ENCODE measurements at regions not wholly inside any gene's neighbourhood (a gene's known extent, or its start where the extent isn't known, plus 50 kb on each side); places are given as distances from the start of the nearest gene placed in this dataset.

DNA sequence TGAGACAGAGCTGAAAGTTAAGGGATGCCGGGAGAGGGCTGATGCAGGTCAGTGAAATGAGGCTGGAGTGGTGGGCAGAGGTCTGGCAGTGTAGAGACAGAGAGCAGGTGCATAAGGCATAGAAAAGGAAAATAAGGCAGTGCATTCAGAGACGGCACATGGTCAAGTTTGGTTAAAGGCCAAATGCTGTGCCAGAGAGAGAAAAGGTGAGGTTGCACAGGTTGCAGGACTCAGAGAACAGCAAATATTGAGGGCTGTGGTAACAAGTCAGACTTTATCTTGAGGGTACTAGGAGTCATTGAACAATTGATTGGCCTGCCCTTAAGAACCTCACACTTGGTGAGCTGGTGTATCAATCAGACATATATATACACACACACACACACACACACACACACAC lies 102.9 kb upstream of the TSHZ2 start (continued):
- TF ChIP-seq, protein P1, sequence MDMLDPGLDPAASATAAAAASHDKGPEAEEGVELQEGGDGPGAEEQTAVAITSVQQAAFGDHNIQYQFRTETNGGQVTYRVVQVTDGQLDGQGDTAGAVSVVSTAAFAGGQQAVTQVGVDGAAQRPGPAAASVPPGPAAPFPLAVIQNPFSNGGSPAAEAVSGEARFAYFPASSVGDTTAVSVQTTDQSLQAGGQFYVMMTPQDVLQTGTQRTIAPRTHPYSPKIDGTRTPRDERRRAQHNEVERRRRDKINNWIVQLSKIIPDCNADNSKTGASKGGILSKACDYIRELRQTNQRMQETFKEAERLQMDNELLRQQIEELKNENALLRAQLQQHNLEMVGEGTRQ (IDR thresholded peaks at IDR 0.05; ENCODE audit: low read length): no peak

Data from H1 (cell line).